ENCODE measurements at regions not wholly inside any gene's neighbourhood (a gene's known extent, or its start where the extent isn't known, plus 50 kb on each side); places are given as distances from the start of the nearest gene placed in this dataset.

DNA sequence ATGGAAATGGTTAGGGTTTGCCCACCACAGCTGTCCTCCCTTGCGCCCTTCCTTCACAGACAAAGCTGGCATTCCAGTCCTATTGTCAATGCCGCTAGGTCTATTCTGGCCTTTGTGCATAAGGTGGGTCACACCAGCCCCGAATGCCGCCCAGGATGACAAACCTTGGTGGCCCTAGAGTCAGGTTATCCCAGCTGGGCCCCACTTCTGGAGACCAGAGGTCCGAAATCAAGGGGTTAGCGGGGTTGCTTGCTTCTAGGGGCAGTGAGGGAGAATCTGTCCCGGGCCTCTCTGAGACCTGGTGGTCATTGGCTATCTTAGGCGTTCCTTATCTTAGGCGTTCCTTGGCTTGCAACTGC lies 472.1 kb downstream of the SOX9 start (continued):
- TF ChIP-seq, protein P1, sequence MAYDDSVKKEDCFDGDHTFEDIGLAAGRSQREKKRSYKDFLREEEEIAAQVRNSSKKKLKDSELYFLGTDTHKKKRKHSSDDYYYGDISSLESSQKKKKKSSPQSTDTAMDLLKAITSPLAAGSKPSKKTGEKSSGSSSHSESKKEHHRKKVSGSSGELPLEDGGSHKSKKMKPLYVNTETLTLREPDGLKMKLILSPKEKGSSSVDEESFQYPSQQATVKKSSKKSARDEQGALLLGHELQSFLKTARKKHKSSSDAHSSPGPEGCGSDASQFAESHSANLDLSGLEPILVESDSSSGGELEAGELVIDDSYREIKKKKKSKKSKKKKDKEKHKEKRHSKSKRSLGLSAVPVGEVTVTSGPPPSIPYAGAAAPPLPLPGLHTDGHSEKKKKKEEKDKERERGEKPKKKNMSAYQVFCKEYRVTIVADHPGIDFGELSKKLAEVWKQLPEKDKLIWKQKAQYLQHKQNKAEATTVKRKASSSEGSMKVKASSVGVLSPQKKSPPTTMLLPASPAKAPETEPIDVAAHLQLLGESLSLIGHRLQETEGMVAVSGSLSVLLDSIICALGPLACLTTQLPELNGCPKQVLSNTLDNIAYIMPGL (CRISPR knock-in tag; IDR thresholded peaks at IDR 0.05), result no peak
- TF ChIP-seq, protein P2, sequence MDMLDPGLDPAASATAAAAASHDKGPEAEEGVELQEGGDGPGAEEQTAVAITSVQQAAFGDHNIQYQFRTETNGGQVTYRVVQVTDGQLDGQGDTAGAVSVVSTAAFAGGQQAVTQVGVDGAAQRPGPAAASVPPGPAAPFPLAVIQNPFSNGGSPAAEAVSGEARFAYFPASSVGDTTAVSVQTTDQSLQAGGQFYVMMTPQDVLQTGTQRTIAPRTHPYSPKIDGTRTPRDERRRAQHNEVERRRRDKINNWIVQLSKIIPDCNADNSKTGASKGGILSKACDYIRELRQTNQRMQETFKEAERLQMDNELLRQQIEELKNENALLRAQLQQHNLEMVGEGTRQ (CRISPR knock-in tag; IDR thresholded peaks at IDR 0.05), result no peak

DNA sequence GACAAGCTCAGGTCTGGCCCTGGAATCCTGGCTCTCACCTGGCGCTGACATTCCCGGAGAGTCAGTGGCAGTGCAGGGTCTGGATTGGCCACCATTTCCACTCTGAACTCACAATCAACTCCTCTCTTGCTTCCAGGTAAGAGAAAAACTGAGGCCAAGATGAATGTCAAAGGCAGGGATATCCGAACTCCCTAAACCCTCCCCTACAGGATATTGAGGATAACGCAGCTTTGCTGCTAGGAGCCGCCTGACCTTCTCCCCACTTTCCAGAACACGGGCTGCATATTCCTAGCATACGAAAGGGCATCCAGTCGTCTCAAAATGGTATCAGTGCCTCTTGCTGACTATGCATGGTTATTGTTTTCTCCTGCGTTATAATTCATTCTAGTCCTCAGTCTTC lies 473.4 kb downstream of the SOX9 start:
- DNase-seq (ENCODE audit: low spot score) (no peak), ATAC-seq (peak; percentile 42)
- H3K4me3 Mint-ChIP-seq, result no peak overlapping the region
- no peaks in the 10 kb centered on the region for H3K36me3 Mint-ChIP-seq
- H3K9me3 Mint-ChIP-seq, result no peaks in the 10 kb centered on the region
- ChIA-PET POLR2A (no interaction called here), CTCF (interaction anchor here (0.6 to 2.3 kb wide), 6 partner anchors 8 to 1062 kb away, joined by 3 to 10 read pairs (median 7); no protein-coding TSS in a partner anchor)
- peaks cover 40% of the 10 kb centered on the region for H3K27me3 Mint-ChIP-seq (ENCODE audit: low read depth)
- H3K27ac Mint-ChIP-seq, result no peak overlapping the region
- peaks cover 17% of the 10 kb centered on the region for H3K4me1 Mint-ChIP-seq
- TF ChIP-seq TP53 (CRISPR knock-in tag; IDR thresholded peaks at IDR 0.05) (no peak), SOX15 (CRISPR knock-in tag; IDR thresholded peaks at IDR 0.05) (no peak), SP1 (CRISPR knock-in tag; conservative IDR thresholded peaks at IDR 0.05) (no peak), TEAD1 (CRISPR knock-in tag; IDR thresholded peaks at IDR 0.05) (no peak), PRRX2 (CRISPR knock-in tag; IDR thresholded peaks at IDR 0.05) (no peak), CREB1 (CRISPR knock-in tag; IDR thresholded peaks at IDR 0.05) (no peak), NR3C1 (CRISPR knock-in tag; conservative IDR thresholded peaks at IDR 0.05; ENCODE audit: low read depth) (no peak), ESRRA (CRISPR knock-in tag; IDR thresholded peaks at IDR 0.05; ENCODE audit: borderline replicate concordance) (no peak), RORB (CRISPR knock-in tag; IDR thresholded peaks at IDR 0.05) (no peak)

Measured in WTC11 (cell line).